SK-N-SH treated with all-trans-retinoic acid at 6 μM for 48 hours (cell line): ENCODE measurements at regions not wholly inside any gene's neighbourhood (a gene's known extent, or its start where the extent isn't known, plus 50 kb on each side); places are given as distances from the start of the nearest gene placed in this dataset.

Experiments used
- CREB5 ChIP-seq: fragments of 250-450 bp; sonication (Bioruptor Pico); IDR thresholded peaks from 2 replicates; pipeline ENCODE4 v1.5.1; 2020; ENCODE audit warnings: low read depth, mild to moderate bottlenecking, moderate library complexity
- ESRRG ChIP-seq: fragments of 250-450 bp; sonication (Bioruptor Pico); IDR thresholded peaks from 2 replicates; pipeline ENCODE4 v1.6.1; 2021; ENCODE audit warnings: mild to moderate bottlenecking
- PATZ1 ChIP-seq: fragments of 250-450 bp; sonication (Bioruptor Pico); IDR thresholded peaks from 2 replicates; pipeline ENCODE4 v1.8.0; 2020; ENCODE audit warnings: mild to moderate bottlenecking, moderate library complexity, borderline replicate concordance
- POU6F1 ChIP-seq: fragments of 250-450 bp; sonication (Bioruptor Pico); IDR thresholded peaks from 2 replicates; pipeline ENCODE4 v1.8.0; 2021; ENCODE audit warnings: low read depth, mild to moderate bottlenecking, moderate library complexity, borderline replicate concordance
- ZFP3 ChIP-seq: fragments of 250-450 bp; sonication (Bioruptor Pico); IDR thresholded peaks from 2 replicates; pipeline ENCODE4 v1.5.0; 2020; ENCODE audit warnings: mild to moderate bottlenecking, moderate library complexity
- ZFP30 ChIP-seq: fragments of 450-650 bp; formaldehyde crosslinking; IDR thresholded peaks from 2 replicates; pipeline ENCODE4 v1.5.0; 2022; ENCODE audit warnings: mild to moderate bottlenecking, moderate library complexity

- TF ChIP-seq ZFP30 (no peak), CREB5 (CRISPR knock-in tag) (no peak), ESRRG (CRISPR knock-in tag) (no peak), POU6F1 (CRISPR knock-in tag) (no peak), ZFP3 (CRISPR knock-in tag) (no peak), PATZ1 (CRISPR knock-in tag) (no peak)
Measured at GRCh38 chr2:30331869-30332268, 100.5 kb downstream of the LBH start.
